Adipocyte (in vitro differentiated cells): ENCODE measurements at regions not wholly inside any gene's neighbourhood (a gene's known extent, or its start where the extent isn't known, plus 50 kb on each side); places are given as distances from the start of the nearest gene placed in this dataset.

ENCODE experiments used
- DNase-seq: peaks from one replicate; pipeline ENCODE4 v3.0.0-alpha.2; 2015; ENCODE audit warnings: low read depth
- H3K27me3 ChIP-seq: replicated peaks from 2 replicates; pipeline ENCODE4 v1.7.0; 2013; ENCODE audit warnings: mild to moderate bottlenecking, low read length, moderate library complexity; ENCODE audit not compliant: control insufficient read depth, insufficient read depth
- H3K36me3 ChIP-seq: 2 replicates; pipeline ENCODE4 v1.7.0; 2013; ENCODE audit warnings: low read length, mild to moderate bottlenecking, moderate library complexity; ENCODE audit not compliant: control insufficient read depth, insufficient read depth, severe bottlenecking
- H3K4me1 ChIP-seq: 2 replicates; pipeline ENCODE4 v1.7.0; 2013; ENCODE audit warnings: mild to moderate bottlenecking, low read length, moderate library complexity; ENCODE audit not compliant: control insufficient read depth, insufficient read depth
- H3K4me3 ChIP-seq: 2 replicates; pipeline ENCODE4 v1.7.0; 2013; ENCODE audit warnings: mild to moderate bottlenecking, low read length, moderate library complexity
- H3K9ac ChIP-seq: 2 replicates; pipeline ENCODE4 v1.7.0; 2013; ENCODE audit warnings: mild to moderate bottlenecking, low read length, moderate library complexity
- H3K9me3 ChIP-seq: 2 replicates; pipeline ENCODE4 v1.7.0; 2013; ENCODE audit warnings: mild to moderate bottlenecking, low read length, moderate library complexity; ENCODE audit not compliant: control insufficient read depth

DNA sequence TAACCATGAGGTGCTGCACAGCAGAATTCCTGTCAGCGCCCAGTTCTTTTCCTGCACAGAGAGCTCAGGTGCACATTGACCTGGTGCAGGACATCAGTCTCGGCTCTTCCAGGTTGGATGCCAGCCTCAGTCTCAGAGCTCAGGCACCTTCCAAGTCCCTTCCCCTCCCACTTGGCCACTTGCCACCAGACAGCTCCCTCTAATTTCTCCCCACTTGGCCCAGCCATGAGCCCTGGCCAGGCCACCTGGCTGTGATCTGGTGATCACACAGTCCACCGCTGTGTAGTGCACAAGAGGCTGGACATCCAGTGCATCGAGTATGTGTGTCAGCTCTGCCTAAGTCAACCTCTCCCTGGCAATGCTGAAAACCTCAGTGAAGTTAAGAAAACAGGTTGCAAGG lies 336.6 kb upstream of the MYT1L start:
- no peak overlapping the region for H3K4me3 ChIP-seq
- peaks cover 4% of the 10 kb centered on the region for H3K4me1 ChIP-seq
- H3K27me3 ChIP-seq, result peaks cover 25% of the 10 kb centered on the region
- DNase-seq, result no peak
- H3K9ac ChIP-seq, result no peak overlapping the region
- H3K9me3 ChIP-seq, result no peaks in the 10 kb centered on the region
- H3K36me3 ChIP-seq, result no peaks in the 10 kb centered on the region

GRCh38 chr2:2665834-2666133 lies 334.7 kb upstream of the MYT1L start:
- Histone ChIP-seq H3K9me3 (no peaks in the 10 kb centered on the region), H3K4me1 (peaks cover 4% of the 10 kb centered on the region), H3K36me3 (no peaks in the 10 kb centered on the region), H3K4me3 (no peak overlapping the region), H3K9ac (no peak overlapping the region), H3K27me3 (peaks cover 21% of the 10 kb centered on the region)
- no peak for DNase-seq

DNA sequence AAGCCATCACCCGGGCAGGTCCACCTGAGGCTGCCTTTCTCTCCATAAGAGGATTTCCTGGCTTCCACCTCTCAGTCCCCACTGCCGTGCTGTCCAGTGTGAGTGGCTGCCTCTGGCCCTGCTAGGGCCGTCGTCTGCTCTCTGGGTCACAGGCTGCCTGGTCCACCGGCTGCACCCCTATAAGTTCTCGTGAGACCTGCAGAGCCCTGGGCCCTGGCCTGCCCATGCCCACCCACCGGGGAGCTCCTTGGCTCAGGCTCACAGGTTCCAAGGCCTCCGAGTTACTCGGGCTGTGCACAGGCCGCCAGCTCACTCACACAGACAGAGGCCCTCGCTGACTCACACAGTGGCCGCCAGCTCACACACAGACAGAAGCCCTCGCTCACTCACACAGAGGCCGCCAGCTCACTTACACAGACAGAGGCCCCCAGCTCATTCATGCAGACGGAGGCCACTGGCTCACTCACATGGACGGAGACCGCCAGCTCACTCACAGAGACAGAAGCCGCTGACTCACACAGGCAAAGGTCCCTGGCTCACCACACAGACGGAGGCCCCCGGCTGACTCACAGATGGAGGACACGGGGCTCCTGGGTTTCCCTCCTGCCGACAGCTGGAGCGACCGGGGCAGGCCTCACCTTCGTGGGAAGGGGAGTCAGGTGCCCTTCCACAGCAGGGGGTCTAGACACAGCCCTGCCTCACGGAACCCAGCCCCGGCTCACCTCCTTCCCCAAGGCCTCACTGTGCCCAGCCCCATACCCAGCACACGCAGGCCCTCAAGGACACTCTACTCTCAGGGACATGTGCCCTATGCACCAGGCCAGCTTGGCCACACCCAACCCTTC lies 334.1 kb upstream of the MYT1L start:
- H3K9me3 ChIP-seq, result no peaks in the 10 kb centered on the region
- no peak overlapping the region for H3K4me3 ChIP-seq
- no peak overlapping the region for H3K9ac ChIP-seq
- H3K36me3 ChIP-seq, result no peaks in the 10 kb centered on the region
- peaks cover 4% of the 10 kb centered on the region for H3K4me1 ChIP-seq
- peaks cover 19% of the 10 kb centered on the region for H3K27me3 ChIP-seq
- no peak for DNase-seq

DNA sequence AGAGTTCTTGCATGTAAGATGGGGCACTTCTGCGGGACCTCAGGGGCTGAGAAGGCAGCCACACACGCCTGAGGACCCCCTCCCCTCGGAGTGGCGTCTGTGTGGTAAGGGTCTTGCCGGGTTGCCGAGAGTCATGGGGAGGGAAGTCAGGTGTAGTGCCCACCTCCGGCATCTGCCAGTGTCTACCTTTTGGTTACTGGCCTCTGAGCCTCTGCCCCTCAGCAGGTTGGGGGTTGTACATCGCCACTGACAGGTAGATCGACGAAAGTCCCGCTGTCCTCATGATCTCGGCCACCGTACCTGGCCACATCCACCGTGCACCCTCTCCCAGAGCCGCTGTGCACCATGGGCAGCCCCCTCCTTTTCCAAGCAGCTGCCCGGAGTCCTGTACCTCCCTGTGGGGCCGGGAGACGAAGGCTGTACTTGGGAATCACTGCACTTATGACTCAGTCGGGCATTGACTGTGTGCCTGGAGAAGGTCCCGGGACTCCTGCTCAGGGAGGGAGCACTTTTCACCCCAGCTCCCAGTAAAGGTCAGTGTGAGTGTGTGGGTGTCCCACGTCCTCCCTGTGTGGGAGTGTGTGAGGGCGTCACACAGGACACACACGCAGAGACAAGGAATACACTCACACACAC lies 332.4 kb upstream of the MYT1L start:
- Histone ChIP-seq H3K9me3 (no peaks in the 10 kb centered on the region), H3K9ac (no peak overlapping the region), H3K4me1 (peaks cover 4% of the 10 kb centered on the region), H3K36me3 (no peaks in the 10 kb centered on the region), H3K4me3 (no peak overlapping the region), H3K27me3 (peaks cover 23% of the 10 kb centered on the region)
- no peak for DNase-seq

DNA sequence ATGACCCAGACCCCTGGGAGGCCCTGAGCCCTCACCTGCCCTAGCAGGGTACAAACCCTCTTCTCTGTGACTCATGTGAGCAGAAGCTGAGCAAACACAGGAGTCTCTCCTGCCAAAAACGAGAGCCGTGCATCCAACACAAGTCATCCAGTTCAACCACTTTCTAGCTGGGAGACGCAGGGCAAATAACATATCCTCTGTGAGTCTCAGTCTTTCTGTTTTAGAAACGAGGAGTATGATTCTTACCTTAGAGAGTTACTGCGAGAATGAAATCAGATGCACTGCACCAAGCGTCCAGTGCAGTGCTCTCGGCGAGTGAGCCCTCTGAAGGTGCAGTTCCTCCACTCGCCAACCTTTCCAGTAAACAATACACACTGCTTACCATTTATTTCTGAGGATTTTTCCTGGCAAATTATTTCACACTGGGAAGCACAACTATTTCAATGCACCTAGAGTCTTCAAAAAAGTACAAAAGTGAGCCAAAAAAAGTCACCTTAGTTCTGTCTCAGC lies 331.8 kb upstream of the MYT1L start:
- Histone ChIP-seq H3K4me3 (no peak overlapping the region), H3K9me3 (no peaks in the 10 kb centered on the region), H3K4me1 (peaks cover 4% of the 10 kb centered on the region), H3K9ac (no peak overlapping the region), H3K36me3 (no peaks in the 10 kb centered on the region), H3K27me3 (peaks cover 17% of the 10 kb centered on the region)
- DNase-seq, result no peak

- DNase-seq, result no peak
- H3K27me3 ChIP-seq, result peaks cover 11% of the 10 kb centered on the region
- no peaks in the 10 kb centered on the region for H3K36me3 ChIP-seq
- H3K9ac ChIP-seq, result no peak overlapping the region
- no peaks in the 10 kb centered on the region for H3K9me3 ChIP-seq
- no peak overlapping the region for H3K4me3 ChIP-seq
- peaks cover 4% of the 10 kb centered on the region for H3K4me1 ChIP-seq
Observed at GRCh38 chr2:2662037-2662846, 331.2 kb upstream of the MYT1L start.

- H3K4me3 ChIP-seq, result no peak overlapping the region
Observed at GRCh38 chr2:2660789-2661355, 329.8 kb upstream of the MYT1L start.

GRCh38 chr2:2657121-2657962 lies 326.3 kb upstream of the MYT1L start:
- Histone ChIP-seq H3K4me1 (no peaks in the 10 kb centered on the region), H3K27me3 (peaks cover 36% of the 10 kb centered on the region), H3K36me3 (no peaks in the 10 kb centered on the region), H3K9ac (no peak overlapping the region), H3K4me3 (no peak overlapping the region), H3K9me3 (no peaks in the 10 kb centered on the region)
- DNase-seq, result no peak

More at GRCh38 chr2:2660789-2661355, 329.8 kb upstream of the MYT1L start:
- DNase-seq, result no peak
- H3K4me1 ChIP-seq, result peaks cover 4% of the 10 kb centered on the region
- peaks cover 16% of the 10 kb centered on the region for H3K27me3 ChIP-seq
- no peaks in the 10 kb centered on the region for H3K9me3 ChIP-seq
- H3K9ac ChIP-seq, result no peak overlapping the region
- no peaks in the 10 kb centered on the region for H3K36me3 ChIP-seq

- Histone ChIP-seq H3K4me1 (no peaks in the 10 kb centered on the region), H3K9me3 (no peaks in the 10 kb centered on the region), H3K36me3 (no peaks in the 10 kb centered on the region), H3K27me3 (peaks cover 36% of the 10 kb centered on the region), H3K4me3 (no peak overlapping the region), H3K9ac (no peak overlapping the region)
- no peak for DNase-seq
Observed at GRCh38 chr2:2656115-2657011, 325.3 kb upstream of the MYT1L start.
